Activated naive CD8-positive, alpha-beta T cell treated with anti-CD3 and anti-CD28 coated beads, Interleukin-2, amount 50 U/mL, for 24 hours (primary cell): ENCODE measurements at regions not wholly inside any gene's neighbourhood (a gene's known extent, or its start where the extent isn't known, plus 50 kb on each side); places are given as distances from the start of the nearest gene placed in this dataset.
"Not testable (repeated sequence)": the region's sequence is repeated elsewhere in the genome, so short reads cannot be mapped to it uniquely, and the experiment has no call there.

Experiments used
- ATAC-seq: fragments of 150-1000 bp; cut with Tn5 transposase; one replicate; pipeline ENCODE4 v1.10.0; 2021
- DNase-seq: peaks from one replicate; pipeline ENCODE4 v3.0.0; 2021
- H3K27ac Mint-ChIP-seq: one replicate; pipeline ENCODE4 v1.8.0; 2021; ENCODE audit warnings: mild to moderate bottlenecking, mixed read lengths
- H3K27me3 Mint-ChIP-seq: one replicate; pipeline ENCODE4 v1.8.0; 2021; ENCODE audit warnings: mixed read lengths
- H3K36me3 Mint-ChIP-seq: one replicate; pipeline ENCODE4 v1.8.0; 2021; ENCODE audit warnings: low read depth, mixed read lengths
- H3K4me1 Mint-ChIP-seq: one replicate; pipeline ENCODE4 v1.8.0; 2021; ENCODE audit warnings: mixed read lengths
- H3K4me3 Mint-ChIP-seq: one replicate; pipeline ENCODE4 v1.8.0; 2021; ENCODE audit warnings: mild to moderate bottlenecking, moderate library complexity, mixed read lengths
- H3K9me3 Mint-ChIP-seq: one replicate; pipeline ENCODE4 v1.8.0; 2021; ENCODE audit warnings: mixed read lengths

DNA sequence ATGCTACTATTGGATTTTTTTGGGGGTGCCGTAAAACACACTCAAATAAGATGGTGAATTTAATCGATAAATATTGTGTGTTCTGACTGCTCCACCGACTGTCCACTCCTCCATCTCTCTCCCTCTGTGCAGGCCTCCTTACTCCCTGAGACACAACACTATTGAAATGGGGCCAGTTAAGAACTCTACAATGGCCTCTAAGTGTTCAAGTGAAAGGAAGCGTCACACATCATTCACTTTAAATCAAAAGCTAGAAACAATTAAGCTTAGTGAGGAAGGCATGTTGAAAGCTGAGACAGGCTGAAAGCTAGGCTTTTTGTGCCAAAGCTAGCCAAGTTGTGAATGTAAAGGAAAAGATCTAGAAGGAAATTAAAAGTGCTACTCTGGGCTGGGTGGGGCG, 156.7 kb downstream of the CTTN start:
- Mint-ChIP-seq H3K27ac (no peak overlapping the region), H3K4me3 (no peak overlapping the region), H3K4me1 (no peaks in the 10 kb centered on the region), H3K27me3 (no peaks in the 10 kb centered on the region), H3K9me3 (no peaks in the 10 kb centered on the region), H3K36me3 (no peaks in the 10 kb centered on the region)
- ATAC-seq (no peak), DNase-seq (no peak)

DNA sequence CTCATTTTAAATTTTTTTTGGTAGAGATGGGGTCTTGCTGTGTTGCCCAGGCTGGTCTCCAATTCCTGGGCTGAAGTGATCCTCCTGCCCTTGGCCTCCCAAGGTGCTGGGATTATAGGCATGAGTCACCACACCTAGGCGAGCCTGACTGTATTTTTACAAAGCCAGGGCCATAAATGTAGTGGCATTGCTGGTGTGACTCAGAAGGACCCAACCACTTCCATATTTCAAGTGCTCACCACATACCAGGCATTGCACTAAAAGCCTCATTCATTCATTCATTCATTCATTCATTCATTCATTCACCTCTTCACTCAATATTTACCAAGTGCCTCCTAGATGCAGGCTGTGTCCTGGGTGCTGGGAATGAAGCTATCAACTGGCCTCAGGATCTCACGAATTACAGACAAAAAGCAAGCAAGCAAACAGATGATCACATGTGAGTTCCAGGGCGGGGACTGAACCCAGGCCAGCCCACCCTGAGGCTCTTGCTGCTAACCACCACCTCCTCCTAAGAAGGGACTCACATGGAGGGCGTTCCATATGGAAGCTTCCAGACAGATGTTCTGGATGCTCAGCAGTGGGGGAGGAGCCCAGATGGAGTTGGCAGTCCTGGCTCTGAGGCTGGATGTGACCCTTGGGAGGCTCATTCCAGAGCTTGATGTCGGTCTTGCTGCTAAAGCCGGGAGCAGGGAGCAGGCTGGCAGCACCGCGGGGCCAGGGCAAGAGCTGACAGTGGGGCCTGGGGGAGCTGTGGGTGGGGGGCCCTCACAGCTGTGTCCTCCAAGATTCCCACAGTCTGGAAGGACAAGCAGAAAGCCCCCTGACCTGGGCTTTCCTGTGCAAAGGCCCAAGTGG, 158.8 kb downstream of the CTTN start:
- DNase-seq (no peak), ATAC-seq (no peak)
- Mint-ChIP-seq H3K27ac (no peak overlapping the region), H3K27me3 (no peaks in the 10 kb centered on the region), H3K4me1 (no peaks in the 10 kb centered on the region), H3K36me3 (no peaks in the 10 kb centered on the region), H3K4me3 (no peak overlapping the region), H3K9me3 (no peaks in the 10 kb centered on the region)

DNA sequence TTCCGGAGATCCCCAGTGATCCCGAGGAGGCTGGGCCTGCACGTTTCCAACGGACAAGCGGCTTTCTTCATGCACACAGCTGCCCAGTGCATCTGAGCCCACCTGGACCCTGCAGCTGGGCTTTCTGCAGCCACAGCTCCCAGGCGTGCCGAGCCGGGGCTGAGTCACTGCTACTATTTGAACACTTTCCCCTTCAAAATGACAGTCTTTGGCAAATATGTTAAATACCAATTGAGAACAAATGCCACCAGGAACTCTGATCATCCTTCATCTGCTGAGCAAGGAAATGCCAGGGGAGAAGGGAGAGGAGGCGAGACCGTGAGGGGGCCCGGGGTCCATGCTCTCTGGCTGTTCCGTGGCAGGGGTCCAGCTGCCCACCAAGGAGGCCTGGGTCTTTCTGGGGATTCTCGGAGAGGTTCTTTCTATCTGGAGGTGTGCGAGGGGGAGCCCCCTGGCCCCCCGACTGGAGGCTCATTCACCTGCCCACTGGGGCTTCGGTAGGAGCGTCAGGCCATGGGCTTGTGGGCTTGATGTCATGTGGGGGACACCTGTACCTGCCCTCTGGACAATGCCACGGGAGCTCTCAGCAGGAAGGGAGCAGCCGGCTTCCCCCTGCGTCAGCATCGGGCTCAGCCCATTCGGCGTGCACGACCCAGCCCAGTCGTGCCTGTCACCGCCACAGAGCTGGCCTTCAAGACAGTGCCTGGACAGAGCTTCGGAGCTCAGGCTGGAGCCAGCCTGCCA, 159.6 kb downstream of the CTTN start:
- Mint-ChIP-seq H3K9me3 (no peaks in the 10 kb centered on the region), H3K4me1 (no peaks in the 10 kb centered on the region), H3K36me3 (no peaks in the 10 kb centered on the region), H3K27me3 (peaks cover 1% of the 10 kb centered on the region), H3K27ac (no peak overlapping the region), H3K4me3 (no peak overlapping the region)
- DNase-seq (no peak), ATAC-seq (no peak)

DNA sequence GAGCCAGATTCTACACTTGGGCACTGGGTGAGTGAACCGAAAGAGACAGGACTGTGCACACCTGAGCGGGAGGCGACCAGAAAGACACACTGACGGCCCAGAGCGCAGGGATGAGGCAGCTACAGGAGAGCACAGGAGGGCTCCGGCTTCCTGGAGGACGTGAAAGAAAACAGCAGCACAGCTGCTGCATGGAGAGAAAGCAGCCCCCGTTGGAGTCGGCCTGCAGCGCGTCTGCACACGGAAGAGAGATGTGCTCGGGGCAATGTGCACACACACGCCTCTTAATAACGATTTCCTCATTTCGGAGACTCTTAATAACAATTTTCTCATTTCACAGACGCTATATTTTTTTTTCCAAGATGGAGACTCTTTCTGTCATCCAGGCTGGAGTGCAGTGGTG, 160.4 kb downstream of the CTTN start:
- Mint-ChIP-seq H3K27me3 (peaks cover 1% of the 10 kb centered on the region), H3K4me1 (no peaks in the 10 kb centered on the region), H3K4me3 (no peak overlapping the region), H3K9me3 (no peaks in the 10 kb centered on the region), H3K36me3 (no peaks in the 10 kb centered on the region), H3K27ac (no peak overlapping the region)
- DNase-seq (no peak), ATAC-seq (no peak)

DNA sequence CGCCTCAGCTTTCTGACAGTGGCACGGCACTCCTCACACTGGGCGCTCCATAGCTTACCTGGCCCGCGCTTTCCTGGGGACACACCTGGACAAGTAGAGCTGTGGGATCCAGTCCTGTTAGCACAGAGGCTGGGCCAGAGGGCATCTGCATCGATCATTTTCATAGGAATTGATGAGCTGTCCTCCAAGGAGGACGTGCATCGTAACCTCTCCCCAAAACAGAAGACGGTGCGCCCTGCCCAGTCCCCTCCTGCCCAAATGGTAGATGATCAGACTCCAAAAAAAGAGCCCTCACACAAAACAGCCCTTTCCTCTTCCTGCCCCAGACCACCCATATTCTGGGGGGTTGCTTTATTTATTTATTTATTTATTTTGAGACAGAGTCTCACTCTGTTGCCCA, 161.2 kb downstream of the CTTN start:
- no peaks in the 10 kb centered on the region for H3K9me3 Mint-ChIP-seq
- H3K27me3 Mint-ChIP-seq, result peaks cover 1% of the 10 kb centered on the region
- no peaks in the 10 kb centered on the region for H3K4me1 Mint-ChIP-seq
- no peak for ATAC-seq
- no peak overlapping the region for H3K27ac Mint-ChIP-seq
- H3K4me3 Mint-ChIP-seq, result no peak overlapping the region
- no peaks in the 10 kb centered on the region for H3K36me3 Mint-ChIP-seq
- DNase-seq, result no peak

DNA sequence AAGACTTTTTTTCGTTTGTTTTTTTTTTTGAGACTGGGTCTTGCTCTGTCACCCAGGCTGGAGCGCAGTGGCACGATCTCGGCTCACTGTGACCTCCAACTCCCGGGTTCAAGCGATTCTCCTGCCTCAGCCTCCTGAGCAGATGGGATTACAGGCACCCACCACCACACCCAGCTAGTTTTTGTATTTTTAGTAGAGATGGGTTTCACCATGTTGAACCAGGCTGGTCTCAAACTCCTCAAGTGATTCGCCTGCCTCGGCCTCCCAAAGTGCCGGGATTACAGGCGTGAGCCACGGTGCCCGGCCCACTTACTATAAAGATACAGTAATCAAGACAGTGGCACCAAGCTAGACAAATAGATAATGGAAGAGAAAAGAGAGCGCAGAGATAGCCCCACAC, 162.3 kb downstream of the CTTN start:
- H3K27ac Mint-ChIP-seq, H3K27me3 Mint-ChIP-seq, H3K36me3 Mint-ChIP-seq, H3K9me3 Mint-ChIP-seq, DNase-seq, H3K4me1 Mint-ChIP-seq, H3K4me3 Mint-ChIP-seq, ATAC-seq: not testable (repeated sequence)

DNA sequence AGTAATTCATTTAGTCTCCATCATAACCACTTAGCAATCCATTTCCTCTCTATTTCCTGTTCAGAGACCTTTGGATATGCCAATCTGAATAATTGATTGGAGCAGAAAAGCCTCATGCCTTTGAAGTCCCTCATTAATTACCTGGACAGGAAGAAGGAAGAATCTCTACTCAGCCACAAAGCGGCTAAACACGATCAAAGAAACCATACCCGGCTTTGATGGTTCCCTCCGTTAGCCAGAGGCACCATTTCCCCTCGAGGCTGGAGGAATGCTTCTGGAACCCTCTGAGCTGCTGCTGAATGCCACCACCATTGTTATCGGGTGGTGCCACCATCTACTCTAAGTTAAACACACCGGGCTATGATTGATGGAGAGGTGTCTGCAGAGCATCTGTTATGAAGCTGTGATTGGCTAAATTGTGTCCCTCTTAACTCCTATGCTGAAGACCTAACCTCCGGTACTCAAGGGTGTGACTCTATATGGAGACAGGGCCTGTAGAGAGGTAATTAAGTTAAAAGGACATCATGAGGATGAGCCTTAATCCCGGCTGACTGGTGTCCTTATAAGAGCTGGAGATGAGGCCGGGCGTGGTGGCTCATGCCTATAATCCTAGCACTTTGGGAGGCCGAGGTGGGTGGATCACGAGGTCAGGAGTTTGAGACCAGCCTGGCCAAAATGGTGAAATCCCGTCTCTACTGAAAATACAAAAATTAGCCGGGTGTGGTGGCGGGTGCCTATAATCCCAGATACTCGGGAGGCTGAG, 168.6 kb downstream of the CTTN start:
- Mint-ChIP-seq H3K9me3 (no peaks in the 10 kb centered on the region), H3K4me1 (no peaks in the 10 kb centered on the region), H3K4me3 (no peak overlapping the region), H3K27me3 (peaks cover 21% of the 10 kb centered on the region), H3K27ac (no peak overlapping the region), H3K36me3 (no peaks in the 10 kb centered on the region)
- DNase-seq, result no peak
- ATAC-seq, result no peak

DNA sequence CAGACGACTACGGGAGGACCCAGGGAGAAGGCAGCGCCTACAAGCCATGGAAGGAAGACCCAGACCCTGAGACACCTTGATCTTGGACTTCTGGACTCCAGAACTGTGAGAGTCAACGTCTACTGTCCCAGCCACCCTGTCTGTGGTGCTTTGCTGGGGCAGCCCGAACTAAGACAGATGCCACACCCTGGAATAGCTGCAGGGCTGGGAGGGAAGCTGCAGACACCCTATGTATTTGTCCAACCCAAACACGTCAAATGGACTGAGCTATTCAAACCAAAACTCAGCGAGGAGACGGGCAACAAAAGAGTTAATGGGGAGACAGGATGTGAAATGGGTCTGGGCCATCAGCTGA, 169.3 kb downstream of the CTTN start:
- DNase-seq, result no peak
- no peaks in the 10 kb centered on the region for H3K36me3 Mint-ChIP-seq
- H3K27ac Mint-ChIP-seq, result no peak overlapping the region
- no peak overlapping the region for H3K4me3 Mint-ChIP-seq
- H3K27me3 Mint-ChIP-seq, result peaks cover 20% of the 10 kb centered on the region
- no peaks in the 10 kb centered on the region for H3K4me1 Mint-ChIP-seq
- H3K9me3 Mint-ChIP-seq, result no peaks in the 10 kb centered on the region
- ATAC-seq, result no peak

DNA sequence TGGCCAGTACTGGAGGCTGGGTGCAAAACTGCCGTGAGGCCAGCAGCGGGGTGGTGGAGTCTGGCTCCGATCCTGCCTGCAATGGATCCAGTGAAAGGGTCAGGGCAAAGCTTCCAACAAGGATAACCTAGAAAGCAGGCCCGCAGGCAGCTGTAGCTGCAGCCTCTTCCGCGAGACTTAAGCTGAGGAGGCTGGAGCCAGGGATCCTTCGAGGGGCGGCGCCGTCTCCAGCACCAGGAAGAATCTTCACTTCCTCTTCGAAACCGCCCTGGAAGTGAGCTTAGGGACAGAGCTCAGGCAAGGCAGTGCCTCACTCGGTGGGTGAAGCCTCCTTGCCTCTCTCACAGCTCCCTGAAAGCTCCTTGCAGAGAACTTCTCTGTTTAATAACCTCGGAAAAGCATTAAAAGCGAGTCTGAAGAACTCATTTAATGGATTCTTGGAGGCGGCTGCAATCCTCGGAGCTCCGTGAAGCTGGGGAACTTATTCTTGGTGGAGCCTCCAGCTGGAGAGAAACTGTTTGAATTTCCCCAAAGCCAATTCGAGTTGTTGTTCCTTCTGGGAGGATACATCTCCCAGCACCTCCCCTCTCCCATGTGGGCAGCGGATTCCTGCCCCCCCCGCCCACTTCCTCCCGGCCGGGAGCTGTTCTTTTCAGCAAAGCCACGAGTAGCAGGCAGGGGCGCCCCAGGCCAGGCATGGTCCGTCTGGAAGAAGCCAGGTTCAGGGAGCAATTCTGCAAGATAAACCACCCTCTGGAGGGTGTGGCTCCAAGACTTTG, 169.9 kb downstream of the CTTN start:
- Mint-ChIP-seq H3K4me3 (no peak overlapping the region), H3K27ac (no peak overlapping the region), H3K36me3 (no peaks in the 10 kb centered on the region), H3K9me3 (no peaks in the 10 kb centered on the region), H3K27me3 (peaks cover 19% of the 10 kb centered on the region), H3K4me1 (no peaks in the 10 kb centered on the region)
- no peak for DNase-seq
- ATAC-seq, result no peak

DNA sequence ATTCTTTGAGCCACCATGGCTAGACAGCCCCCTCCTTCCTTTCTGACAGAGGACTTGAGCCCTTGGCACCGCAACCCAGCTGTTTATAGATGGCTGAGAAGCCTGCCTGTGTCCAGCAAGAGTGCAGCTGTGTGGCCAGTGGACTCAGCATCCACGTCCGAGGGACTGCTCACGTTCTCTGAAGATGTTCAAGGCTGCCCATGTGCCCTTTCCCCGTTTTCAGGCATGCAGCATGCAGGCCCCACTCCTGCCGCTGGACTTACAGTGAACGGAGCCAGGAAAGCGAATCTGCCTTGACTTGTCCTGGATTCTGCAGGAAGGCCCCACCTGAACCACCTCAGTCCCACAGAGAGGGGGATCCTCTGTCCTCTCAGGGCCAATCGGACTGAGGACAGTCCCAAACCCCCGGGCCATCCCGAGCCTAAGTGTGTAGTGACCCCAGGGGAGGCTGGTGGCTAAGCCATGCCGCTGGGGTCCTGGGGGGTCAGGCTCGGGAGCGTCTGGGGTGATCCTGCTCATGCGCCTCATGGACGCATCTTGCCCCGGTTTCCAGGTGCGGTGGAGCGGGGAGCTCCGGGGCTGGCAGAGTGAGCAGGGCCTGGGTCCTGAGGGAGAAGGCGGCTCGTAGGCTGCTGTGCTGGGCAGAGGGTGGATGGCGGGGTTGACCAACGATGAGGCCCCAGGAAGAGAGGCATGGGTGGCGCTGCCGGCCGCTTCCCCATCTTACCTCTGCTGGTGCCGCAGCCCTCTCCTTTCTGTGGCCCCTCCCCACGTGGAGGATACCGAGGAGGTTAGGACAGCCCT, 170.7 kb downstream of the CTTN start:
- no peak overlapping the region for H3K4me3 Mint-ChIP-seq
- H3K27me3 Mint-ChIP-seq, result peaks cover 21% of the 10 kb centered on the region
- H3K36me3 Mint-ChIP-seq, result no peaks in the 10 kb centered on the region
- no peak overlapping the region for H3K27ac Mint-ChIP-seq
- DNase-seq (no peak), ATAC-seq (no peak)
- H3K9me3 Mint-ChIP-seq, result no peaks in the 10 kb centered on the region
- no peaks in the 10 kb centered on the region for H3K4me1 Mint-ChIP-seq

DNA sequence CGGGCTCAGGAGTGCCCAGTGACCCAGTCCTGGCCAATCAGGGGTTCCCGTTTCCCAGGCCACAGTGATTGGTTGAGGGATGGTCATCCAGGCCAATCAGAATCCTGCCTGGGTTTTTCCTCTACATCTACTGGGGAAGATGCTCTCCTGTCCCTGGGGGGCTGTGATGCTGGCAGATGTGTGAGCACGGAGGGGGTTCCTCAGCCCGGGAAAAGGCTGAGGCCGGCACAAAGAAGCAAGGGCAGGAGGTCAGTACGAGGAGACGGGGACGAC, 171.2 kb downstream of the CTTN start:
- Mint-ChIP-seq H3K4me1 (no peaks in the 10 kb centered on the region), H3K4me3 (no peak overlapping the region), H3K27ac (no peak overlapping the region), H3K27me3 (peaks cover 22% of the 10 kb centered on the region), H3K36me3 (no peaks in the 10 kb centered on the region), H3K9me3 (no peaks in the 10 kb centered on the region)
- no peak for ATAC-seq
- no peak for DNase-seq

DNA sequence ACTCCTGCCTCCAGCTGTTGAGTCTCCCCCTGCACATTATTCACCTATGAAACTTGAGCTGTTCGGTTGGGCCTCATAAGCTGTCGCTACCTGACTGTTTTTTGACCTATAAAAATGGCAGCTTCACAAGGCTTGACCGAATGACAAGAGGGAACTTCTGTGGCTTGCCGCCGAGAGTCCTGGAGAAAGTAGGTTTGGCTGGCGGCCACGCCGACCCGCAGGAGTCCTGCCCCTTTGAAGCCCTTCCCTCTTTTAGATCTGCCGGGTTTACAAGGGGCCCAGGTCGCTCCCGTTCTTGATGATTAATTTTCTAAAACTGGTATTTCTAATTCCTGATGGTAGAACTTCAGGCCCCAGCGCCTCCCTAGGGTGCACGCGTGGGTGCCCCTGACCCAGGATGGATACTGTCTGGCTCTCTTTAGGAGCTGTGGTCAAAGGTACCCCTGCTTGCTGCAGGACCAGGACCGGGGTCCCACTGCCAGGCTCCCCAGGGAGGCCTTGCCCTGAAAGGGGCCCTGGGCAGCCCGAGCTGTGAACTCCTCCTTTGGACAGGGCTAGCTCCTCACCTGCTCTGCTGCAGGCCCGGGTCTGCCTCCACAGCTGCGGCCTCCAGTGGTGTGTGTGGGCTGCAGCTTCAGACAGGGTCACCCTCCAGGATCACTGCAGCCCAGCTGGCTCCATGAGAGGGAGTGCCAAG, 171.8 kb downstream of the CTTN start:
- H3K4me3 Mint-ChIP-seq, result no peak overlapping the region
- no peak overlapping the region for H3K27ac Mint-ChIP-seq
- H3K9me3 Mint-ChIP-seq, result no peaks in the 10 kb centered on the region
- no peaks in the 10 kb centered on the region for H3K36me3 Mint-ChIP-seq
- no peaks in the 10 kb centered on the region for H3K4me1 Mint-ChIP-seq
- H3K27me3 Mint-ChIP-seq, result peaks cover 22% of the 10 kb centered on the region
- ATAC-seq, result no peak
- DNase-seq, result no peak

DNA sequence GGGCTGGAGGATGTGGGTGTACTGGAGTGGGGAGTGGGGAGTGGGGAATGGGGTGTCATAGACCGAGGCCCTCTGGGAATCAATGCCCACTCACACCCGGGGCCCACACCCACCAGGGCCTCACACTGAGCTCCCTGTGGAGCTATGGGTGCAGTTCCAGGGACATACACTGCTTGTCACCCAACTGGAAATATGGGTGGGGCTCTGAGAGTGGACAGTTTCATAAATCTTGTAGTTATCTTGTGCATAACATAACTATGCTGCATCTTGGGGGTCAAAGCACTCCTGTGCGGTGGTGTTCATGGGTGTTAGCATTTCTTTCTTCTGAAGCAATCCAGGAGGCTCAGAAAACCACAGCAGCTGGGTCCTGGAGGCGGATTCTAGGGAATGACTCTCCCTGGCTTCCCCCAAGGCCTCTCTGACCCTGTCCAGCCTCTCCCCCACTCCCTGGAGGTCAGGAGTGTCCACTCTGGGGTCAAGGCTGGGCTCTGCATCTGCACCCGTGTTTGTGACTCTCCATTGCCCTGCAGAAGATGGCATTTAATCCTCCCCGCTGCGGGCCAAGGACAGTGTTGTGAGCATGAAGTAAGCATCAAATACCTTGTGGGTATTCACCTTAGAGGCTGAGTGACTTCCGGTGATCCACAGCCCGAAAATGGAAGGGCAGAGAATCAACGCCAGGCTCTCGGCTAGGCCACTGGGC, 172.5 kb downstream of the CTTN start:
- H3K9me3 Mint-ChIP-seq, result no peaks in the 10 kb centered on the region
- H3K4me1 Mint-ChIP-seq, result no peaks in the 10 kb centered on the region
- peaks cover 22% of the 10 kb centered on the region for H3K27me3 Mint-ChIP-seq
- no peaks in the 10 kb centered on the region for H3K36me3 Mint-ChIP-seq
- DNase-seq, result no peak
- H3K4me3 Mint-ChIP-seq, result no peak overlapping the region
- H3K27ac Mint-ChIP-seq, result no peak overlapping the region
- ATAC-seq, result no peak
